SU-DHL-6 (cell line): ENCODE measurements at regions not wholly inside any gene's neighbourhood (a gene's known extent, or its start where the extent isn't known, plus 50 kb on each side); places are given as distances from the start of the nearest gene placed in this dataset.
"Not testable (repeated sequence)": the region's sequence is repeated elsewhere in the genome, so short reads cannot be mapped to it uniquely, and the experiment has no call there.

Source experiments
- H2AFZ ChIP-seq: fragments of 200-600 bp; sonication (generic); 2 replicates; pipeline ENCODE4 v1.6.1; 2014; ENCODE audit warnings: low read depth, mild to moderate bottlenecking, moderate library complexity, mixed read lengths, antibody characterized with exemption, low read length; ENCODE audit not compliant: severe bottlenecking
- H3F3A ChIP-seq: fragments of 200-600 bp; shearing (Covaris generic); 2 replicates; pipeline ENCODE4 v1.6.0; 2016; ENCODE audit warnings: antibody characterized with exemption, mild to moderate bottlenecking; ENCODE audit not compliant: insufficient read depth
- H3K27ac ChIP-seq: fragments of 200-600 bp; sonication (generic); 2 replicates; pipeline ENCODE4 v1.5.1; 2016; ENCODE audit warnings: low read depth, mild to moderate bottlenecking, low read length, moderate library complexity, mixed read lengths
- H3K27me3 ChIP-seq: fragments of 200-600 bp; sonication (generic), shearing (Covaris generic); 2 replicates; pipeline ENCODE4 v1.6.0; 2014; ENCODE audit warnings: mild to moderate bottlenecking, low read length
- H3K36me3 ChIP-seq: fragments of 200-600 bp; sonication (generic); 2 replicates; pipeline ENCODE4 v1.6.1; 2014; ENCODE audit warnings: mild to moderate bottlenecking, low read length, mixed read lengths
- H3K4me2 ChIP-seq: fragments of 300-600, 200-600 bp; shearing (Covaris generic), sonication (generic); 2 replicates; pipeline ENCODE4 v1.6.0; 2014; ENCODE audit warnings: low read length, low read depth, mild to moderate bottlenecking; ENCODE audit not compliant: poor library complexity, severe bottlenecking
- H3K4me3 ChIP-seq: fragments of 200-600 bp; sonication (generic); 2 replicates; pipeline ENCODE4 v1.5.1; 2014; ENCODE audit warnings: antibody characterized with exemption, low read length, mild to moderate bottlenecking, mixed read lengths; ENCODE audit not compliant: insufficient read depth, poor library complexity, severe bottlenecking
- H3K79me2 ChIP-seq: fragments of 200-600 bp; sonication (generic); 2 replicates; pipeline ENCODE4 v1.6.1; 2014; ENCODE audit warnings: mild to moderate bottlenecking, low read length, moderate library complexity; ENCODE audit not compliant: insufficient read depth
- H3K9ac ChIP-seq: fragments of 200-600 bp; sonication (generic); 2 replicates; pipeline ENCODE4 v1.7.0; 2014; ENCODE audit warnings: mild to moderate bottlenecking, low read length
- H3K9me2 ChIP-seq: fragments of 200-600 bp; sonication (generic); replicated peaks from 2 replicates; pipeline ENCODE4 v1.6.1; 2014; ENCODE audit warnings: low read length; ENCODE audit not compliant: insufficient read depth
- H3K9me3 ChIP-seq: fragments of 200-600 bp; sonication (generic); 2 replicates; pipeline ENCODE4 v1.6.1; 2014; ENCODE audit warnings: low read length, mixed read lengths; ENCODE audit not compliant: insufficient read depth
- H4K20me1 ChIP-seq: fragments of 200-600 bp; sonication (generic); 2 replicates; pipeline ENCODE4 v1.6.1; 2014; ENCODE audit warnings: low read depth, mild to moderate bottlenecking, antibody characterized with exemption, low read length, moderate library complexity, mixed read lengths
- EZH2phosphoT487 ChIP-seq: fragments of 200-600 bp; sonication (generic), shearing (Covaris generic); conservative IDR thresholded peaks from 2 replicates; pipeline ENCODE4 v1.6.1; 2018; ENCODE audit warnings: mild to moderate bottlenecking, antibody characterized with exemption, low read length, moderate library complexity, mixed read lengths
- TF ChIP-seq, protein P1 (sequence below): fragments of 200-600 bp; sonication (generic); IDR thresholded peaks from one replicate; pipeline ENCODE4 v1.5.1; 2017; ENCODE audit warnings: antibody characterized with exemption, mild to moderate bottlenecking, low read length, moderate library complexity; ENCODE audit not compliant: insufficient read depth, poor library complexity, severe bottlenecking

- H3F3A ChIP-seq, result no peaks in the 10 kb centered on the region
- H4K20me1 ChIP-seq, result no peaks in the 10 kb centered on the region
- no peak overlapping the region for H2AFZ ChIP-seq
- no peak overlapping the region for H3K4me3 ChIP-seq
- no peak for TF ChIP-seq EZH2phosphoT487
- no peak overlapping the region for H3K27ac ChIP-seq
- H3K9me2 ChIP-seq, result no peaks in the 10 kb centered on the region
- no peak overlapping the region for H3K4me2 ChIP-seq
- no peak overlapping the region for H3K9ac ChIP-seq
- H3K9me3 ChIP-seq, result no peaks in the 10 kb centered on the region
- H3K79me2 ChIP-seq, result no peaks in the 10 kb centered on the region
- H3K27me3 ChIP-seq, result no peaks in the 10 kb centered on the region
- no peaks in the 10 kb centered on the region for H3K36me3 ChIP-seq
Measured at GRCh38 chr20:54794110-54794509, 318.7 kb downstream of the DOK5 start.

GRCh38 chr20:54793291-54793992 is 318.0 kb downstream of the DOK5 start:
- Histone ChIP-seq H3K9me3 (no peaks in the 10 kb centered on the region), H2AFZ (no peak overlapping the region), H3K4me3 (no peak overlapping the region), H3K36me3 (no peaks in the 10 kb centered on the region), H3K9me2 (no peaks in the 10 kb centered on the region), H3K4me2 (no peak overlapping the region), H3K79me2 (no peaks in the 10 kb centered on the region), H4K20me1 (no peaks in the 10 kb centered on the region), H3K9ac (no peak overlapping the region), H3K27me3 (no peaks in the 10 kb centered on the region), H3K27ac (no peak overlapping the region), H3F3A (no peaks in the 10 kb centered on the region)
- TF ChIP-seq, protein P1, sequence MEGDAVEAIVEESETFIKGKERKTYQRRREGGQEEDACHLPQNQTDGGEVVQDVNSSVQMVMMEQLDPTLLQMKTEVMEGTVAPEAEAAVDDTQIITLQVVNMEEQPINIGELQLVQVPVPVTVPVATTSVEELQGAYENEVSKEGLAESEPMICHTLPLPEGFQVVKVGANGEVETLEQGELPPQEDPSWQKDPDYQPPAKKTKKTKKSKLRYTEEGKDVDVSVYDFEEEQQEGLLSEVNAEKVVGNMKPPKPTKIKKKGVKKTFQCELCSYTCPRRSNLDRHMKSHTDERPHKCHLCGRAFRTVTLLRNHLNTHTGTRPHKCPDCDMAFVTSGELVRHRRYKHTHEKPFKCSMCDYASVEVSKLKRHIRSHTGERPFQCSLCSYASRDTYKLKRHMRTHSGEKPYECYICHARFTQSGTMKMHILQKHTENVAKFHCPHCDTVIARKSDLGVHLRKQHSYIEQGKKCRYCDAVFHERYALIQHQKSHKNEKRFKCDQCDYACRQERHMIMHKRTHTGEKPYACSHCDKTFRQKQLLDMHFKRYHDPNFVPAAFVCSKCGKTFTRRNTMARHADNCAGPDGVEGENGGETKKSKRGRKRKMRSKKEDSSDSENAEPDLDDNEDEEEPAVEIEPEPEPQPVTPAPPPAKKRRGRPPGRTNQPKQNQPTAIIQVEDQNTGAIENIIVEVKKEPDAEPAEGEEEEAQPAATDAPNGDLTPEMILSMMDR, result no peak
- no peak for TF ChIP-seq EZH2phosphoT487

DNA sequence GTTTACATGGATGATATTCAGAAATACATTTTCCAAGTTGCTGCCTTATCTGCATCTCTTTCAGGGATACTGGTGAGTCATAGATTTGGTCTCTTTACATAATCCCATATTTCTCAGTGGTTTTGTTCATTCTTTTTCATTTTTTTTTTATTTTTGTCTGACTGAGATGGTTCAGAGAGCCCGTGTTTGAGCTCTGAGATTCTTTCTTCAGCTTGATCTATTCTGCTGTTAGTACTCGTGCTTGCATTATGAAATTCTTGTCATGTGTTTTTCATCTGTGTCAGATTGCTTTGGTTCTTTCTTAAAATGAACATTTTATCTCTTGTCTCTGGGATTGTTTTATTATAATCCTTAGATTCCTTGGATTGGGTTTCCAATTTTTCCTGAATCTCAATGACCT is 317.3 kb downstream of the DOK5 start:
- no peaks in the 10 kb centered on the region for H3K36me3 ChIP-seq
- no peaks in the 10 kb centered on the region for H3K9me2 ChIP-seq
- no peak overlapping the region for H3K4me2 ChIP-seq
- H3K9me3 ChIP-seq, result no peaks in the 10 kb centered on the region
- H3K27me3 ChIP-seq, result no peaks in the 10 kb centered on the region
- H3K4me3 ChIP-seq, result no peak overlapping the region
- H3K27ac ChIP-seq, result no peak overlapping the region
- H3F3A ChIP-seq, result no peaks in the 10 kb centered on the region
- H4K20me1 ChIP-seq, result no peaks in the 10 kb centered on the region
- TF ChIP-seq, protein P1, result no peak
- no peak for TF ChIP-seq EZH2phosphoT487
- H3K79me2 ChIP-seq, result no peaks in the 10 kb centered on the region
- H3K9ac ChIP-seq, result no peak overlapping the region
- H2AFZ ChIP-seq, result no peak overlapping the region

- not testable (repeated sequence) for H3K27me3 ChIP-seq, H2AFZ ChIP-seq, H3K9me2 ChIP-seq, H3K27ac ChIP-seq, H3K4me2 ChIP-seq, H3K36me3 ChIP-seq, H3K9me3 ChIP-seq, H3K9ac ChIP-seq, H3K79me2 ChIP-seq, H3K4me3 ChIP-seq, H3F3A ChIP-seq, H4K20me1 ChIP-seq
Measured at GRCh38 chr20:54788260-54788659, 312.9 kb downstream of the DOK5 start.

DNA sequence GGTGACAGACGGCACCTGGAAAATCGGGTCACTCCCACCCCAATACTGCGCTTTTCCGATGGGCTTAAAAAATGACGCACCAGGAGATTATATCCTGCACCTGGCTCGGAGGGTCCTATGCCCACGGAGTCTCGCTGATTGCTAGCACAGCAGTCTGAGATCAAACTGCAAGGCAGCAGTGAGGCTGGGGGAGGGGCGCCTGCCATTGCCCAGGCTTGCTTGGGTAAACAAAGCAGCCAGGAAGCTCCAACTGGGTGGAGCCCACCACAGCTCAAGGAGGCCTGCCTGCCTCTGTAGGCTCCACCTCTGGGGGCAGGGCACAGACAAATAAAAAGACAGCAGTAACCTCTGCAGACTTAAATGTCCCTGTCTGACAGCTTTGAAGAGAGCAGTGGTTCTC is 307.4 kb downstream of the DOK5 start:
- not testable (repeated sequence) for H3F3A ChIP-seq, H3K27me3 ChIP-seq, H2AFZ ChIP-seq, H3K9me3 ChIP-seq, H3K36me3 ChIP-seq, H3K4me2 ChIP-seq, H3K79me2 ChIP-seq, H3K9me2 ChIP-seq, H3K9ac ChIP-seq, H4K20me1 ChIP-seq, H3K4me3 ChIP-seq, H3K27ac ChIP-seq
